GM19023 (cell line): ENCODE measurements at regions not wholly inside any gene's neighbourhood (a gene's known extent, or its start where the extent isn't known, plus 50 kb on each side); places are given as distances from the start of the nearest gene placed in this dataset.
"Not testable (repeated sequence)": the region's sequence is repeated elsewhere in the genome, so short reads cannot be mapped to it uniquely, and the experiment has no call there.

ENCODE experiments used
- ATAC-seq: cut with Tn5 transposase; IDR thresholded peaks from one replicate; pipeline ENCODE4 v1.9.1; 2021; ENCODE audit warnings: mild to moderate bottlenecking, moderate library complexity; ENCODE audit not compliant: unreplicated experiment

DNA sequence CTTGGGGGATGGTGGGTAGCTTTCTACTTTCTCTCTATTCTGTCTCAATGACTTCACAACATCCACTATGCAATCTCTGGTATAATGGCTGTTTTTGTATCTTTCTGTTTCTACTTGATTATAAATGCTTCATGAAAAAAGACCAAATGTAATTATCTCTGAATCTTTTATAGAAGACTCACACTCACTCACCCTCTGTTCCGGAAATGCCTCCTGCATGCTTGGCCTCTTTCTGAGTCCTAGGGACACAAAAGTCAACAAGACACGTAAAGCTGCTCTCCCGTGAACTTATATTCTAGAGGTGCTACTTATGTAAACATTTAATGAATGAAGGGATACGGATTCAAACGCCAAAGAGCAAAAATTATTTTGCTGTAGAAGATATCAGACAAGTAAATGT is 502.2 kb upstream of the SOX11 start:
- ATAC-seq = no peak

DNA sequence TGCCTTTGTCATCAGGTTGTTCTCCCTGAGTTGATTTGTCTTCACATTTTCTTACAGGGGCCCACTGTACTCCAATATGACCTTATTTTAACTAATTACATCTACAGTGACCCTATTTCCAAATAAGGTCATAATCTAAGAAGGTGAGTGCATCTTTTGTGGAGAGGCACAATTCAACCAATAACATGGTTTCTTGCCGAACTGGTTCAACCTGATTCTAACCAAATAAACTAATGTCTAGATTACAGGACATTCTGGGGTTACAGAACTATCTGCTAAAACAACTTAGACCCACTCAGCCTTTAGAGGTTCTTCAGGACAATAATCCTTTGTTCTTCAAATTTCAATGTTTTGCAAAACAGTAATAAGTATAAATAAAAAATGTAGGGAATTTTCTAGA is 496.5 kb upstream of the SOX11 start:
- ATAC-seq = no peak

DNA sequence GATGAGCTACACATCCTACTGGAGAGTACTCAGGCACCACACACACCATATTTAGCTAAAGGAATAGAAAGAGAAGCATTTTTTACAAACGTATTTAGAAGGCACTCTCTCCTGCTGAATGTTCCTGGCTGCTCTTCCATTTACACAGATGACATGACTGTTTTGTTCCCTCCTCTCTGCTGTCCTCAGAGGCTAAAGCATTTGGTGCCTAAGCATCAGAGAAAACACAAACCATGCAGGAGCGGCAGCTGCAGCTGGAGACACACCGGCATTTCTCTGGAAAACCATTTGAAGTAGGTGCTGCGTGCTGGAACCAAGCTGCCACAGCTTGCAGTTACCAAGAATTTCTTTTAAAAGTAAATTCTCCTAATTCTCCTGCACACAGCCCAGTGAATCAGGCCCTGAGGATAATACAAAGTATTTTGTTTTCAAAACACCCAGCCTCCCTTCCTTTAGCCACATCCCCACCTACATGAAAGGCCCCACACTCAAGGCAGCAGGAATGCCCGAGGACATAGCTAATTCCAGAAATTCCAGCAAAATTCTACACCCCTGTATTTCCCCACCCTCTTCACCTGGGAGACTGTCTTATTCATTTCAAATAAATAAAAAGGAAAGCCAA is 488.9 kb upstream of the SOX11 start:
- no peak for ATAC-seq

- ATAC-seq = not testable (repeated sequence)
Observed at GRCh38 chr2:5206742-5207141, 485.4 kb upstream of the SOX11 start.

DNA sequence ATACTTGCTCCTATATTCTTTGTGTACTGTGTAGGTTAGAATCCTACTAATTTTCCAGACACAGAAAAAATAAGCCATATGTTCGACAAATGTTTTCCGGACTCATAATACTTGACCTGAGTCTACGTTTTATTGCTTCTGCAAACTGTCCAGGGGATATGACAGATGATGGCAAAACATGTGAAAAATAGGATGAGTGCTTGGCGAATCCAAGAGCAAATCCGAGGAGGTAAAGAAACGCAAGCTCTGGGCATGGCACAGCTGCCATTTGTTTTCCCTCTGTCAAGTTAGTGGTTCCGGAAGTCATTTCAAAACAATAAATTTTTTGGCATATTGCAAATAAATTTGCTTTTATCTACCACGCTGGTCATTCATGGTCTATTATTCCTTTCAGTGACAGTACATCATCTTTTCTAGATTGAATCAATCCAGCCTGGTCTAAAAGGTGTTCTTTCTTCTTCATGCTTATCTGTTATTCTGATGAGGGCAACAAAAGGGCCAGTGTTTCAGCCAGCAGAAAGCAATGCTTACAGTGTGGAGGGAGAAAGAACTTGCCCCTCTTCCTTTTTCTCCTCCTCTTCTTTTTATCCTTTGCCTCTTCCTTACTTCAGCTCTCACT is 476.1 kb upstream of the SOX11 start:
- no peak for ATAC-seq

DNA sequence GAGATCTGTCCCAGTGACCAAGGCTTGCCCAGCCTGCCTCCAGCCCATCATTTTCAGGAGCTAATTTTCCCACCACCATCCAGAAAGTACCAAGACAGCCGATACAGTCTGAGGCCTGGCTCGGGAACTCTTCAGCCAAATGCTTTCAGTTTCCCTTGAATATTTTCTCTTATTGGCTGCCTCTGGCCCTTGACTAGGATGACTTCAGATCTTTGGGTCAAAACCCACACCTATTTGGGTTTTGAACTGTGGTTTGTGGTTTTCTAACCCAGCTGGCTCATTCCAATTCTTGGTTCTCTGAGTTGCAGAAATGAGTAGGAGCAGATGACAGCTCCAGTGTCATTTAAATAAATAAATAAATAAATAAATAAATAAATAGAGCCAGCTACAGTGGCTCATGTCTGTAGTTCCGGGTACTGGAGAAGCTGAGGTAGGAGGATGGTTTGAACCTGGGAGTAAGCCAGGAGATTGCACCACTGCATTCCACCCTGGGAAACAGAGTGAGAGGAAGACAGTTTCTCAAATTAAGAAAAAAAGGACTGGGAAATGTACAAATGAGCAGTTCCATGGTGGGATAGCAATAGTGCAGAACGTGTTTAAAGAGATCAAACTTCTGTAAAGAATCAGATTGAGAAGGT is 465.0 kb upstream of the SOX11 start:
- no peak for ATAC-seq

DNA sequence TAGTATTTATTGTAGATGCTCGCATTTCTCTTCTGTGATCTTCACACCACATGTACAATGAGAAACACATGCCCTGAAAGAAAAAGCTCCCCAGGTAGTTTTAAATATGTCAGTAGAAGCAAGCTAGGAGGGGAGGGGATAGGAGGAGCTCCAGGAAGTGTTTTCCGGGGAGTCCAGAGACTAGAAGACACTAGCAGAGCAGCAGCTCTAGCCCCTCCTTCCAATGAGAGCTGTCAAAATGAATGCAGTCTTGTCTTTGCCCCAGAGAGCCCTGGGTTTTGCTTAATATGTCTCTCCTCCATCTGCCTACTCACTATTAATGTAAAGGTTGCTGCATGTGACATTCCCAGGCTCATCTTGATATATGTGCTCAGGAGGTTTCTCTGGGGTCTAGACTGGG is 462.6 kb upstream of the SOX11 start:
- ATAC-seq = no peak

DNA sequence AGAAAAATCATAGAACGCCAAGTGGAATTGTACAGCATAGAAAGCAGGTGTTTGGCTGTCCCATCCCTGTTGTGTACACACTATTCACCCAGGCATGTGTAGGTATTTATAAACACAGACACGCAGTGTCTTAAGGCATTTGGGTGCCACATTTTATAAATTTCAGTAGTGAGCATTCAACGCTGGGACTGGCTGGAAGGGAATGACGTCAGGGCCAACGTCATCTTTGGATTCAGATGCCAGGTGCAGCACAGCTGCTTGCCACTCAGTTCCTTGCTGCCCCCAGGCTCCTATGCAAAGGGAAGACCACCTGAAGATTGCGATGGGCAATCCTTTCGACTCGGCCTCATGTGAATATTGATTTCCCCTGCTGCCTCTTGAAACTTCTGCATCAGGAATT is 461.7 kb upstream of the SOX11 start:
- no peak for ATAC-seq

DNA sequence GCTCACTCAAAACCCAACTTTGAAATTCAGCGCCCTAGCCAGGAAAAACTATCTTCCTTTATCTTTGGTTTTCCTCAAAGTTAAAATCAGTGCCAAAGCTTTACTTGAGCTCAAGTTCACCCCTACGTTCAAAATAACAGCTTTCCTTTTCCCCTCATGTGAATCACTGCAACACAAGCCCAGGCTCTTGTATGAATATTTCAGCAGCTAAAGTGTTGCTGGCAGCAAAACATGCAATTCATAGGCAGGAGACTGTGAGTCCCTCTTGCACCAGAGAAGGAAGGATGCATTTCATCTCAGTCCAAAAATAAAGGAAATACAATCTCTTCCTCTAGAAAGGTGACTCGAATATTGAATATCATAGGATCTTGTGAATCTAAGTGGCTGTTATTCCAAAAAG is 461.3 kb upstream of the SOX11 start:
- no peak for ATAC-seq

GRCh38 chr2:5231287-5231686 is 460.9 kb upstream of the SOX11 start:
- no peak for ATAC-seq

GRCh38 chr2:5234563-5234962 is 457.6 kb upstream of the SOX11 start:
- ATAC-seq = no peak

- ATAC-seq = no peak
Observed at GRCh38 chr2:5235701-5236100, 456.5 kb upstream of the SOX11 start.

DNA sequence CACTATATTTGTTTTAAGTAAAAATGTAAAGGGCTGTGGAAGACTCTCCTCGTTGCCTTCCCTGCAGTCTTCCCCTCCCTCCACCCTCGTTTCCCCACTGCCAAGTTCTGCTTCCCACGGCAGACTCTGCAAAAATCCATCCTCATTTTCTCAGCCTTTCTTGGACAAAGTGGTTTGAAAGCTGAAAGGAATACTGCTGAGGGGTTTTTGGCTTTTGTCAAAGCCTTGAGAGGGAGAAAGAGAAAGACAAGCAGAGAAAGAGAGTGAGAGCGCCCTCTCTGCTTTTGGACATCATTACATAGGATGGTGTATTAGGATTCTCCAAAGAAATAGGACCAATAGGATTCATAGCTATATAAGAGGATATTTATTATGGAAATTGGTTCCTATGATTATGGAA is 455.9 kb upstream of the SOX11 start:
- no peak for ATAC-seq

DNA sequence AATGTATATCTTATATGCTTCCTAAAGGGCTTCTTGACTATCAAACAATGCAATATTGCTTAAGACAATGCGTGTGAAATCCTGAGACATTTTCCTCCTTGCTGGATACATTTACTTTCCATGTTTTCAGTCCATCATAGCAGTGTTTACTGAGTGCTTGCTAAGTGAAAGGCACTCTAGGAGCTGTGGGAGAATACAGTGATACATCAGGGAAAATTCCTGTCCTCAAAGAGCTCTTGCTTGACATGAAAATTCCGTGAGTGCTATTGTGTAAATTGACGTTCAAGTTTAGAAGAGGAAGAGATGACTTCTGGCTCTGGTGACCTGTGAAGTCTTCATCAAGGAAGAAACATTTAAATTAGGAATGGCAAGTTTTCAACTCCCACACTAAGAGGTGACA is 449.4 kb upstream of the SOX11 start:
- no peak for ATAC-seq

GRCh38 chr2:5250482-5250881 is 441.7 kb upstream of the SOX11 start:
- no peak for ATAC-seq

GRCh38 chr2:5253263-5253662 is 438.9 kb upstream of the SOX11 start:
- ATAC-seq = no peak

GRCh38 chr2:5254791-5255332 is 437.3 kb upstream of the SOX11 start:
- ATAC-seq = no peak

GRCh38 chr2:5263291-5263690 is 428.9 kb upstream of the SOX11 start:
- no peak for ATAC-seq

GRCh38 chr2:5264361-5264760 is 427.8 kb upstream of the SOX11 start:
- no peak for ATAC-seq

DNA sequence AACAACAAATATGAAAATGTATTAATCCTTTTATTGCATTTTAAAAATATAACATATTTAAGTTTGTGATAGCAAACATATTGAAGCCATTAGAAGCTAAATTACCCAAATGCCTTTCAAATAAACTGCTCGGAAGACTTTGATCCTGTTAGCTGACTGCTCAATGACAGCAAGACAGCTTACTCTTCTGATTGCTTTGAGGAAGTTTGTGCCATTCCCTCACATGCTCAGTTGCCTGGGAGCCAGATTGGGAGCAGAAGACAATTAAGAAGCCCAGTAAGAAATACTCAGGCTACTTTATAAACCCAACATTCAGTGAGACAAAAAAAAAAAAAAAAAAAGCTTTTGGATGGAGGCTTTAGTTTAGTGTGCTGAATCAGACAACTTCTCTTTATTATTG is 407.1 kb upstream of the SOX11 start:
- no peak for ATAC-seq

DNA sequence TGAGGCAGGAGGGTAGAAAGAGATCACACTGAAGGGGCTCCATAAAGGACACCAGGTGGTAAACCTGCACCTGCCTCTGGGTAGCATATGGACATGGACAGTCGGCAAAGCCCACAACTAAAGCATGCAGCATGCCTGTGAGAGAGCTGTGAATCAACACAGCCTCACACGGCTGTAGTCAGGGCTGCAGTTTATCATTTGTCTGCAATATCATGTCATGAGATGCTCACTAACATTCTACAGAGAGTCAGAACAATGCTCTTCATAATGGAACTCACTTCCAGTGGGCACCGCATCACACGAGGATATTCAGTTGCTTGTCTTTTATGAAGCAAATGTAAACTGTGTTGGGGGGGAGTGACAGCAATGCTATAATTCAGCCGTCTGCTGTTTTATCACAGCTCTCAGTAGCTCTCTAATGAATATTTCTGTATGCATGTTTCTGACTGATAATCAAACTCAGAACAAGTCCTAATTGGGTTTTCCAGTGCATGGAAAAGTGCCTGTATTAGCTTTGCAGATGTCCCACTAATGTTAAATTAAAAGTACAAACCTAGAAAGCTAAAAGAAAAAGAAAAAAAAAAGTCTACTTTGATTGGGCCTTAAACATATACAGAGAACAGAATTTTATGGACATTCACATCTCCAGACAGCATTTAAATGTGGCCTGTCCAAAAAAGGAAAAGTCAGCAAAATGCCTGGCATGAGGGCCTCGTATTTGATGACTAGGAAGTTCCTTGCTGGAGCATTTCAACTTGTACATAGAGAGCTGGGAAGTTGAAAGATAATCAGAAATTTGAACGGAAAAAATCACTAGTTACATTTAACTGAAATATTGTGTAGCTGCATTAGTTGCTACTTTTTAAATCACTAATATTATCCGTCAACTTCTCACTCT is 406.1 kb upstream of the SOX11 start:
- no peak for ATAC-seq
